SK-N-MC (cell line): ENCODE measurements at regions not wholly inside any gene's neighbourhood (a gene's known extent, or its start where the extent isn't known, plus 50 kb on each side); places are given as distances from the start of the nearest gene placed in this dataset.

Experiments used
- DNase-seq: peaks from one replicate; pipeline ENCODE4 v3.0.0-alpha.2; 2011; ENCODE audit warnings: low read depth, low spot score
- H3K27ac ChIP-seq: fragments of 200-600 bp; sonication (generic); 2 replicates; pipeline ENCODE4 v1.5.1; 2016; ENCODE audit warnings: mixed run types
- H3K36me3 ChIP-seq: fragments of 200-600 bp; sonication (generic); 2 replicates; pipeline ENCODE4 v1.6.1; 2017; ENCODE audit warnings: antibody characterized with exemption, low read length, mixed read lengths; ENCODE audit not compliant: insufficient read depth
- H3K4me3 ChIP-seq: fragments of 200-600 bp; sonication (generic); 2 replicates; pipeline ENCODE4 v1.5.1; 2016
- H3K9ac ChIP-seq: fragments of 200-600 bp; sonication (generic); 2 replicates; pipeline ENCODE4 v1.8.0; 2017; ENCODE audit warnings: mixed run types, mixed read lengths; ENCODE audit not compliant: insufficient read length
- H3K9me3 ChIP-seq: fragments of 200-600 bp; sonication (generic); 2 replicates; pipeline ENCODE4 v1.6.1; 2017; ENCODE audit warnings: low read depth, mild to moderate bottlenecking, antibody characterized with exemption, low read length, moderate library complexity, mixed read lengths
- EZH2 ChIP-seq: fragments of 200-600 bp; sonication (generic); IDR thresholded peaks from one replicate; pipeline ENCODE4 v1.6.1; 2017; ENCODE audit warnings: antibody characterized with exemption
- FOXP2 ChIP-seq: optimal IDR thresholded peaks from 2 replicates; pipeline ENCODE3; 2011; ENCODE audit warnings: mild to moderate bottlenecking, moderate library complexity; ENCODE audit not compliant: insufficient read depth; ENCODE audit errors: extremely low read length, control extremely low read depth
- POLR2AphosphoS5 ChIP-seq: IDR thresholded peaks from 2 replicates; pipeline ENCODE4 v1.6.1; 2012; ENCODE audit warnings: mild to moderate bottlenecking, low read depth, low read length, borderline replicate concordance

DNA sequence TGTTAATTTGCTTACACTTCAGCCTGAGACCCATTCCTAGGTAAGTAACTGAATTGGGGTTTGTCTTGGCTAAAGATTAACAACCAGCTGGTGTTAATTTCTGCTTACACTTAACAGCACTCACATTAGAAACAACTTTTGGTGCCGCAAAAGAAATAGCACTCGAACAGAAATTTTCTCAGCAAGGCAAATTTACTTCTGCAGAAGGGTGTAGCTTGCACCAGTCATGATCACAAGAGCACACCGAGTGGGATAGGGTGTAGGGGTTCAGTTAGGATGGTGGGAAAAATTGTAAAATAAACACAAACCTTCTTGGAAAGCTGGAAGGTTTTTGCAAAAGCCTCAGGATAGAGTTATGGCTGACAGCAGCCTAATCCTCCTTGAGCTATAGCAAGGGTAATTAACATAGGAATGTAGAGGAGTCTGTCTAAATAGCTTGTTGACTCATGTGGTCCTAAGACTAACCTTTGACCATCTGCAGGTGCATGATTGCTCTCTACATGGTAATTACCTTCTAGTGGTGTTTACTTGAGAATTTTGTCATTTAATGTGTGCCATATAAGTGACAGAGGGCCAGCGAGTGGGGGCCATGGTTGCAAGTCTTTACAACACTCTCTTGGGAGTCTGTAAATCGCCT is 67.8 kb upstream of the CDK13 start:
- DNase-seq, result no peak
- H3K4me3 ChIP-seq, result no peak overlapping the region
- no peak overlapping the region for H3K27ac ChIP-seq
- peaks cover 9% of the 10 kb centered on the region; the same call in 1 of the 2 replicates for H3K9me3 ChIP-seq
- no peak overlapping the region for H3K9ac ChIP-seq
- no peaks in the 10 kb centered on the region for H3K36me3 ChIP-seq
- no peak for TF ChIP-seq POLR2AphosphoS5
- TF ChIP-seq EZH2, result no peak
- no peak for TF ChIP-seq FOXP2

DNA sequence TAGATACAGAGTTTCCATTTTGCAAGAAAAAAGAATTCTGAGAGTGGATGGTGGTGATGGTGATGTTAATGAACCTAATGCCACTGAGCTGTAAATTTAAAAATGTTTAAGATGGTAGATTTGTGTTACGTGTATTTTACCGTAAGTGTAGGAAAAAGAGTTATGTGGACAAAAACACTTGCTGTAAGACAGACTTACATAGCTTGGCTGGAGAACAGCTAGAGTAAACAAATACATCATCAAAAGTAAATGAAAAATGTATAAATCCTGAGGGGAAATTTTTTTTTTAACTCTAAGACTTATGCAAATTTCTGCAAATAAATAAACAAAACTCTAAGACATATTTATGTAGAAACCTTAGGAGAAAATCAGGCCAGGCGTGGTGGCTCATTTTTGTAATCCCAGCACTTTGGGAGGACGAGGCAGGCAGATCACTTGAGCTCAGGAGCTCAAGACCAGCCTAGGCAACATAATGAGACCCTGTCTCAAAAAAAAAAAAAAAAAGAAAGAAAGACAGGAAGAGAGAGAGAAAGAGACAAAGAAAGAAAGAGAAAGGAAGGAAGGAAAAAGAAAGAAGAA is 66.2 kb upstream of the CDK13 start:
- DNase-seq, result no peak
- peaks cover 9% of the 10 kb centered on the region; the same call in 1 of the 2 replicates for H3K9me3 ChIP-seq
- TF ChIP-seq EZH2, result no peak
- no peak for TF ChIP-seq FOXP2
- no peak for TF ChIP-seq POLR2AphosphoS5
- H3K36me3 ChIP-seq, result no peaks in the 10 kb centered on the region
- no peak overlapping the region for H3K9ac ChIP-seq
- H3K4me3 ChIP-seq, result no peak overlapping the region
- H3K27ac ChIP-seq, result no peak overlapping the region

DNA sequence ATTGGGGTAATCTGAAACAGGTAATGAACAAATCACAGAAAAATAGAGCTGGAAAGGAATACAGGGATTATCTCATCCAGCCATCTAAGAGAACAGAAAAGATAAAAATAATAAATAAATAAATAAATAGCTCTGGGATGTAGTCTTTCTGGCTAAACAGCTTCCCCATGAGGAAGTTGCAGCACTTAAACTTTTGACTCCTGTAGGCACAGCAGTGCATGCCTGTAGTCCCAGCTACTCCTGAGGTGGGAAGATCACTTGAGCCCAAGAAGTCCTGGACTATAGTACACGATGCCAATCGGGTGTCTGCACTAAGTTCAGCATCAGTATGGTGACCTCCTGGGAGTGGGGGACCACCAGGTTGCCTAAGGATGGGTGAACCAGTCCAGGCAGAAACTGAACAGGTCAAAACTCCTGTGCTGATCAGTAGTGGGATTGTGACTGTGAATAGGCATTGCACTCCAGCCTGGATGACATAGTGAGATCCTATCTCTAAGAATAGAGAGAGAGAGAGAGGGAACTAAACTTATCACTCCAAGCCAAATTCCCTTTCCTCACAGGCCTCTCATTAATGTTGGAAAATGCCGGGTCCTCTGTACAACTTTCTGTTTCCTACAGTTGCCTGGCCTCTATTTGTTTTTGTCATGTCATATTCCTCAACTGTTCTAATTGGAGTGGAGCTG is 61.7 kb upstream of the CDK13 start:
- no peak overlapping the region for H3K4me3 ChIP-seq
- TF ChIP-seq POLR2AphosphoS5, result no peak
- no peak for TF ChIP-seq FOXP2
- no peak for TF ChIP-seq EZH2
- no peaks in the 10 kb centered on the region for H3K36me3 ChIP-seq
- no peak for DNase-seq
- H3K9me3 ChIP-seq, result no peaks in the 10 kb centered on the region
- no peak overlapping the region for H3K9ac ChIP-seq
- no peak overlapping the region for H3K27ac ChIP-seq

DNA sequence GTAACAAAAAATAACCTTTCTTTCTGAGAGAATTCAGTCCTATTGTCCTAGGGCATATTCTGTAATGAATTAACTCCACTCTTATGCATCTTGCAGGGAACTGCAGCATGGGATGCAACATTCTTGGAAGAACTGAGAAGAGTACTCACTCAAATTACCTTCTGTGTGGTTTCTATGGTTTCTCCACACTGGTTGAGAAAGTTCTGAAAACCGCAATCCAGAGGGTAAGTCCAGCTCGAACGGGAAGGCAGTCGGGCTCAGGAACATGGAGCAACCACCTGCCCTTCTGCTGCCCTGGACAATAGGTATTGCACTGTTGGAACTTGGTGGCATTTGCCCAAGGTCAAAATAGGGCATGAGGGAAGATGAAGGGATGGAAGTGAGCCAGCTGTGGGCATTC is 59.6 kb upstream of the CDK13 start:
- H3K27ac ChIP-seq, result no peak overlapping the region
- no peak for DNase-seq
- no peak overlapping the region for H3K9ac ChIP-seq
- no peaks in the 10 kb centered on the region for H3K9me3 ChIP-seq
- no peak for TF ChIP-seq POLR2AphosphoS5
- TF ChIP-seq FOXP2, result no peak
- TF ChIP-seq EZH2, result no peak
- H3K4me3 ChIP-seq, result no peak overlapping the region
- no peaks in the 10 kb centered on the region for H3K36me3 ChIP-seq

- no peak for DNase-seq
- Histone ChIP-seq H3K27ac (no peak overlapping the region), H3K4me3 (no peak overlapping the region), H3K9ac (no peak overlapping the region), H3K36me3 (no peaks in the 10 kb centered on the region), H3K9me3 (no peaks in the 10 kb centered on the region)
- no peak for TF ChIP-seq EZH2
- no peak for TF ChIP-seq POLR2AphosphoS5
These were observed 58.2 kb upstream of the CDK13 start for GRCh38 chr7:39891894-39892293.

DNA sequence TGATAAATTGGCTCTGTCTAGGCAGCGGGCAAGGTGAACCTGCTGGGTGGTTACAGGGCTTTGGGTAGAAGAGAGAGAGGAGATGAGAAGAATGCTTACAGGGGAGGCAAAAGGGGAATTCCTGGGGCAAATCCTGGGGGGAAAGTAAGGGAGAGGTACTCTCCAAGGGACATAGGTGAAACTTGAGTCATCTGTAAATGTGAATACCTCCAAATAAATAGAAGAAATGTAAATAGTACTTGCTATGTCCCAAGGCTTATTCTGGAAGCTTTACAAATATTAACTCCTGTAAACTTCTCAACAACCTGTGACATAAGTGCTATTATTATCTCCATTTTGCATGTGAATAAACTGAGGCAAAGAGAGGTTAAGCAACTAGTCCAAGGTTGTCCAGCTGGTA is 57.7 kb upstream of the CDK13 start:
- Histone ChIP-seq H3K36me3 (no peaks in the 10 kb centered on the region), H3K4me3 (no peak overlapping the region), H3K27ac (no peak overlapping the region), H3K9me3 (no peaks in the 10 kb centered on the region), H3K9ac (no peak overlapping the region)
- DNase-seq, result no peak
- TF ChIP-seq POLR2AphosphoS5, result no peak
- TF ChIP-seq EZH2, result no peak
- no peak for TF ChIP-seq FOXP2

GRCh38 chr7:39894904-39895303 is 55.2 kb upstream of the CDK13 start:
- TF ChIP-seq POLR2AphosphoS5 (no peak), FOXP2 (no peak)
- no peak overlapping the region for H3K9ac ChIP-seq
- no peak for DNase-seq
- H3K36me3 ChIP-seq, result no peaks in the 10 kb centered on the region
- H3K4me3 ChIP-seq, result no peak overlapping the region
- no peaks in the 10 kb centered on the region for H3K9me3 ChIP-seq
- H3K27ac ChIP-seq, result no peak overlapping the region

GRCh38 chr7:39896840-39897239 is 53.2 kb upstream of the CDK13 start:
- no peak for DNase-seq
- peak overlapping the region; percentile 39; the same call in 1 of the 2 replicates for H3K4me3 ChIP-seq
- H3K9me3 ChIP-seq, result no peaks in the 10 kb centered on the region
- TF ChIP-seq EZH2 (no peak), POLR2AphosphoS5 (no peak), FOXP2 (no peak)
- H3K36me3 ChIP-seq, result no peaks in the 10 kb centered on the region
- no peak overlapping the region for H3K9ac ChIP-seq
- H3K27ac ChIP-seq, result no peak overlapping the region

GRCh38 chr7:39898867-39899266 is 51.2 kb upstream of the CDK13 start:
- no peak for TF ChIP-seq FOXP2
- Histone ChIP-seq H3K9me3 (no peaks in the 10 kb centered on the region), H3K9ac (no peak overlapping the region), H3K27ac (no peak overlapping the region), H3K36me3 (no peaks in the 10 kb centered on the region), H3K4me3 (no peak overlapping the region)
- DNase-seq, result no peak
